ENCODE measurements at regions not wholly inside any gene's neighbourhood (a gene's known extent, or its start where the extent isn't known, plus 50 kb on each side); places are given as distances from the start of the nearest gene placed in this dataset.

- no peak overlapping the region for H3K4me3 ChIP-seq
- H3K27ac ChIP-seq: no peak overlapping the region
- no peaks in the 10 kb centered on the region for H3K9me3 ChIP-seq
- no peaks in the 10 kb centered on the region for H3K4me1 ChIP-seq
- intact Hi-C loops (cut with DNase I; ENCODE audit: low total_unique reads): no loop called here
- in situ Hi-C loops (cut with MboI; ENCODE audit: low pct_ligation_motif_present in 1 of 4, low pct_unique_long_range_greater_than_20kb in 1 of 4, low sequenced_read_pairs in 3 of 4): loop anchor here in 1 of 4 donors (25.0 kb wide), 1 partner anchor 550 kb away; no protein-coding TSS in a partner anchor
- H3K36me3 ChIP-seq: no peaks in the 10 kb centered on the region
- TF ChIP-seq EP300 (IDR thresholded peaks at IDR 0.05; ENCODE audit: low read depth) (no peak), CTCF (IDR thresholded peaks at IDR 0.05) (no peak), POLR2A (IDR thresholded peaks at IDR 0.05) (no peak), POLR2AphosphoS5 (IDR thresholded peaks at IDR 0.05) (no peak)
- no peaks in the 10 kb centered on the region for H3K27me3 ChIP-seq
- 40 to 77% methylated on average over 5 to 10 of the region's 10 CpGs for WGBS, 2 donors (ENCODE audit: low coverage in 1 of 2)
- DNase-seq: no peak
These were observed 403.3 kb upstream of the ATP2B1 start for GRCh38 chr12:90111791-90112580.

- WGBS, 2 donors (ENCODE audit: low coverage in 1 of 2): 95 to 100% methylated on average over 3 of the region's 3 CpGs
- in situ Hi-C loops (cut with MboI; ENCODE audit: low pct_ligation_motif_present in 1 of 4, low pct_unique_long_range_greater_than_20kb in 1 of 4, low sequenced_read_pairs in 3 of 4): loop anchor here in 3 of 4 donors (10.0 to 25.0 kb wide), 2 partner anchors 544 to 562 kb away; no protein-coding TSS in a partner anchor
- no peak for TF ChIP-seq POLR2AphosphoS5 (IDR thresholded peaks at IDR 0.05)
- TF ChIP-seq POLR2A (IDR thresholded peaks at IDR 0.05): no peak
- TF ChIP-seq EP300 (IDR thresholded peaks at IDR 0.05; ENCODE audit: low read depth): no peak
- TF ChIP-seq CTCF (IDR thresholded peaks at IDR 0.05): no peak
- no peak for DNase-seq
- no peaks in the 10 kb centered on the region for H3K9me3 ChIP-seq
- H3K27ac ChIP-seq: no peak overlapping the region
- no peak overlapping the region for H3K4me3 ChIP-seq
- no peaks in the 10 kb centered on the region for H3K36me3 ChIP-seq
- no peaks in the 10 kb centered on the region for H3K4me1 ChIP-seq
- intact Hi-C loops (cut with DNase I; ENCODE audit: low total_unique reads): no loop called here
- H3K27me3 ChIP-seq: no peaks in the 10 kb centered on the region
These were observed 397.9 kb upstream of the ATP2B1 start for GRCh38 chr12:90106568-90106967.

- peak; percentile 13 for DNase-seq
- Histone ChIP-seq H3K36me3 (no peaks in the 10 kb centered on the region), H3K4me1 (no peaks in the 10 kb centered on the region), H3K27me3 (no peaks in the 10 kb centered on the region), H3K27ac (no peak overlapping the region), H3K9me3 (no peaks in the 10 kb centered on the region), H3K4me3 (no peak overlapping the region)
- in situ Hi-C loops (cut with MboI; ENCODE audit: low pct_ligation_motif_present in 1 of 4, low pct_unique_long_range_greater_than_20kb in 1 of 4, low sequenced_read_pairs in 3 of 4) (loop anchor here in 3 of 4 donors (10.0 to 25.0 kb wide), 2 partner anchors 541 to 558 kb away; no protein-coding TSS in a partner anchor), intact Hi-C loops (cut with DNase I; ENCODE audit: low total_unique reads) (no loop called here)
- 58 to 68% methylated on average over 3 of the region's 3 CpGs for WGBS, 2 donors (ENCODE audit: low coverage in 1 of 2)
- peak; percentile 41 to 54 (median 48) for TF ChIP-seq CTCF (IDR thresholded peaks at IDR 0.05)
- no peak for TF ChIP-seq POLR2AphosphoS5 (IDR thresholded peaks at IDR 0.05)
These were observed 394.5 kb upstream of the ATP2B1 start for GRCh38 chr12:90102957-90103652.

GRCh38 chr12:90100579-90100978 lies 391.9 kb upstream of the ATP2B1 start:
- intact Hi-C loops (cut with DNase I; ENCODE audit: low total_unique reads): no loop called here

More at GRCh38 chr12:90100579-90100978, 391.9 kb upstream of the ATP2B1 start:
- Histone ChIP-seq H3K27me3 (no peaks in the 10 kb centered on the region), H3K36me3 (no peaks in the 10 kb centered on the region), H3K27ac (no peak overlapping the region), H3K4me1 (no peaks in the 10 kb centered on the region), H3K9me3 (no peaks in the 10 kb centered on the region), H3K4me3 (no peak overlapping the region)
- DNase-seq: no peak
- no peak for TF ChIP-seq POLR2A (IDR thresholded peaks at IDR 0.05)
- no peak for TF ChIP-seq CTCF (IDR thresholded peaks at IDR 0.05)
- no peak for TF ChIP-seq POLR2AphosphoS5 (IDR thresholded peaks at IDR 0.05)
- no peak for TF ChIP-seq EP300 (IDR thresholded peaks at IDR 0.05; ENCODE audit: low read depth)
- in situ Hi-C loops (cut with MboI; ENCODE audit: low pct_ligation_motif_present in 1 of 4, low pct_unique_long_range_greater_than_20kb in 1 of 4, low sequenced_read_pairs in 3 of 4): loop anchor here in 3 of 4 donors (10.0 to 25.0 kb wide), 2 partner anchors 538 to 556 kb away; no protein-coding TSS in a partner anchor

Data from transverse colon (tissue), 4 donors.